Breast epithelium (tissue), 4 donors: ENCODE measurements at regions not wholly inside any gene's neighbourhood (a gene's known extent, or its start where the extent isn't known, plus 50 kb on each side); places are given as distances from the start of the nearest gene placed in this dataset.
"Not testable (repeated sequence)": the region's sequence is repeated elsewhere in the genome, so short reads cannot be mapped to it uniquely, and the experiment has no call there.

Experiments used
- DNase-seq, 2 donors: peaks; one replicate each; pipeline ENCODE4 v3.0.0-alpha.2; 2019; ENCODE audit warnings: low spot score in 2 of 2
- H3K27ac ChIP-seq, 2 donors: fragments of 200-600 bp; sonication (generic) in 1 of 2; one replicate each; pipeline ENCODE4 v1.5.1; 2016 to 2019; ENCODE audit warnings: mild to moderate bottlenecking in 1 of 2
- H3K27me3 ChIP-seq, 2 donors: fragments of 200-600 bp; sonication (generic) in 1 of 2; one replicate each; pipeline versions ENCODE4 v1.5.1 to v1.6.0; 2017 to 2019; ENCODE audit warnings: control low read depth in 1 of 2, mild to moderate bottlenecking in 1 of 2
- H3K36me3 ChIP-seq: fragments of 200-600 bp; one replicate; pipeline ENCODE4 v1.5.1; 2019
- H3K4me1 ChIP-seq, 2 donors: fragments of 200-600 bp; sonication (generic); one replicate each; pipeline ENCODE4 v1.5.1; 2016 to 2019; ENCODE audit warnings: control low read depth in 1 of 2
- H3K4me3 ChIP-seq, 3 donors: fragments of 200-600 bp; sonication (generic); 1 replicate in 2 of 3; 2 replicates in 1 of 3; pipeline ENCODE4 v1.5.1; 2016 to 2019; ENCODE audit warnings: mild to moderate bottlenecking in 3 of 3, moderate library complexity in 2 of 3
- H3K9me3 ChIP-seq, 2 donors: fragments of 200-600 bp; sonication (generic) in 1 of 2; one replicate each; pipeline ENCODE4 v1.5.1; 2016 to 2019; ENCODE audit warnings: control low read depth in 1 of 2
- CTCF ChIP-seq, 3 donors: fragments of 450-650 bp; IDR thresholded peaks; one replicate each; pipeline ENCODE4 v1.5.1; 2016 to 2017; ENCODE audit warnings: antibody characterized with exemption in 3 of 3, mild to moderate bottlenecking in 3 of 3, moderate library complexity in 3 of 3
- POLR2A ChIP-seq: fragments of 450-650 bp; IDR thresholded peaks from one replicate; pipeline ENCODE4 v1.6.1; 2016; ENCODE audit warnings: antibody characterized with exemption, mild to moderate bottlenecking, moderate library complexity
- POLR2AphosphoS5 ChIP-seq, 3 donors: sonication (generic); formaldehyde crosslinking; IDR thresholded peaks; one replicate each; pipeline ENCODE4 v1.6.1; 2017; ENCODE audit warnings: antibody characterized with exemption in 3 of 3
- intact Hi-C: fragments of 100-400 bp; cut with DNase I; formaldehyde crosslinking; loops from one replicate; pipeline ENCODE4 v1.15.1; 2023; ENCODE audit warnings: low total_unique reads

GRCh38 chr4:43619219-43619618 lies 726.7 kb downstream of the GRXCR1 start:
- no peak for DNase-seq
- Histone ChIP-seq H3K27ac (no peak overlapping the region), H3K4me3 (no peak overlapping the region), H3K27me3 (no peaks in the 10 kb centered on the region), H3K9me3 (peaks cover 0 to 7% of the 10 kb centered on the region in 2 donors), H3K4me1 (no peaks in the 10 kb centered on the region), H3K36me3 (no peaks in the 10 kb centered on the region)
- intact Hi-C loops: no loop called here
- TF ChIP-seq CTCF (IDR thresholded peaks at IDR 0.05) (no peak), POLR2A (no peak), POLR2AphosphoS5 (IDR thresholded peaks at IDR 0.05) (no peak)

- H3K36me3 ChIP-seq, H3K27ac ChIP-seq, intact Hi-C loops, DNase-seq, H3K4me1 ChIP-seq, H3K4me3 ChIP-seq, H3K27me3 ChIP-seq: not testable (repeated sequence)
- peaks cover 6 to 15% of the 10 kb centered on the region in 2 donors for H3K9me3 ChIP-seq
These were observed 745.4 kb downstream of the GRXCR1 start for GRCh38 chr4:43637893-43638292.

DNA sequence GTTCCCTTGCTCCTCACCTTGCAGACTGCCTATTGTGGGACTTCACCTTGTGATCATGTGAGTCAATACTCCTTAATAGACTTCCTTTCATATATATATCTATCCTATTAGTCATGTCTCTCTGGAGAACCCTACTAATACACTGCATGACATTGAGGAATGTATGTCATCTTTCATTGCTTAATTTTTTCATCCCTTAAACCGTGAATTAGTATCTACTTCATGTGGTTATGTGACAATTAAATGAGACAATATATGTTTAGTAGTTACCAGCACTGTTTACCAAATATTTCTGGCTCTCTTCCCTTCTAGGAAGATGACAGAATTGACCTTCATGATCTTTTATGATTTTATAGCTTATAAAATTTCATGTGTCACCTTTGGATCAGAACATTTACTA lies 759.5 kb downstream of the GRXCR1 start:
- Histone ChIP-seq H3K9me3 (no peaks in the 10 kb centered on the region), H3K36me3 (no peaks in the 10 kb centered on the region), H3K27me3 (no peaks in the 10 kb centered on the region), H3K4me3 (no peak overlapping the region), H3K27ac (no peak overlapping the region), H3K4me1 (no peaks in the 10 kb centered on the region)
- intact Hi-C loops: no loop called here
- DNase-seq: no peak
- TF ChIP-seq CTCF (IDR thresholded peaks at IDR 0.05) (no peak), POLR2A (no peak), POLR2AphosphoS5 (IDR thresholded peaks at IDR 0.05) (no peak)

DNA sequence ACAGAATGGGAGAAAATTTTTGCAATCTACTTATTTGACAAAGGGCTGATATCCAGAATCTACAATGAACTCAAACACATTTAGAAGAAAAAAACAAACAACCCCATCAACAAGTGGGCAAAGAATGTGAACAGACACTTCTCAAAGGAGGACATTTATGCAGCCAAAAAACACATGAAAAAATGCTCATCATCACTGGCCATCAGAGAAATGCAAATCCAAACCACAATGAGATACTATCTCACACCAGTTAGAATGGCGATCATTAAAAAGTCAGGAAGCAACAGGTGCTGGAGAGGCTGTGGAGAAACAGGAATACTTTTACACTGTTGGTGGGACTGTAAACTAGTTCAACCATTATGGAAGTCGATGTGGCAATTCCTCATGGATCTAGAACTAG lies 767.0 kb downstream of the GRXCR1 start:
- H3K4me1 ChIP-seq, H3K27ac ChIP-seq, H3K9me3 ChIP-seq, H3K27me3 ChIP-seq, intact Hi-C loops, H3K36me3 ChIP-seq, H3K4me3 ChIP-seq, DNase-seq: not testable (repeated sequence)

DNA sequence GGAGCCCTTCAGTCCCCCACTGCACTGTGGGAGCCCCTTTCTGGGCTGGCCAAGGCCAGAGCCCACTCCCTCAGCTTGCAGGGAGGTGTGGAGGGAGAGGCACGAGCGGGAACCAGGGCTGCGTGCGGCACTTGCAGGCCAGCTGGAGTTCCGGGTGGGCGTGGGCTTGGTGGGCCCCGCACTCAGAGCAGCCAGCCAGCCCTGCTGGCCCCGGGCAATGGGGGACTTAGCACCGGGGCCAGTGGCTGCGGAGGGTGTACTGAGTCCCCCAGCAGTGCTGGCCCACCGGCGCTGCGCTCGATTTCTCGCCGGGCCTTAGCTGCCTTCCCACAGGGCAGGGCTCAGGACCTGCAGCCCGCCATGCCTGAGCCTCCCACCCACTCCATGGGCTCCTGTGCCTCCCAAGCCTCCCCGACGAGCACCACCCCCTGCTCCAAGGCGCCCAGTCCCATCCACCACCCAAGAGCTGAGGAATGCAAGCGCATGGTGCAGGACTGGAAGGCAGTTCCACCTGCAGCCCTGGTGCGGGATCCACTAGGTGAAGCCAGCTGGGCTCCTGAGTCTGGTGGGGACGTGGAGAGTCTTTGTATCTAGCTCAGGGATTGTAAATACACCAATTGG lies 776.2 kb downstream of the KCTD8 start:
- H3K27me3 ChIP-seq, H3K4me3 ChIP-seq, H3K36me3 ChIP-seq, intact Hi-C loops, H3K27ac ChIP-seq, DNase-seq, H3K4me1 ChIP-seq: not testable (repeated sequence)
- H3K9me3 ChIP-seq: peaks cover 5 to 19% of the 10 kb centered on the region in 2 donors

GRCh38 chr4:43680421-43680820 lies 768.2 kb downstream of the KCTD8 start:
- Histone ChIP-seq H3K9me3 (no peaks in the 10 kb centered on the region), H3K4me1 (no peaks in the 10 kb centered on the region), H3K27ac (no peak overlapping the region), H3K27me3 (no peaks in the 10 kb centered on the region), H3K36me3 (no peaks in the 10 kb centered on the region), H3K4me3 (no peak overlapping the region)
- TF ChIP-seq CTCF (IDR thresholded peaks at IDR 0.05) (no peak), POLR2AphosphoS5 (IDR thresholded peaks at IDR 0.05) (no peak), POLR2A (no peak)
- intact Hi-C loops: no loop called here
- no peak for DNase-seq

DNA sequence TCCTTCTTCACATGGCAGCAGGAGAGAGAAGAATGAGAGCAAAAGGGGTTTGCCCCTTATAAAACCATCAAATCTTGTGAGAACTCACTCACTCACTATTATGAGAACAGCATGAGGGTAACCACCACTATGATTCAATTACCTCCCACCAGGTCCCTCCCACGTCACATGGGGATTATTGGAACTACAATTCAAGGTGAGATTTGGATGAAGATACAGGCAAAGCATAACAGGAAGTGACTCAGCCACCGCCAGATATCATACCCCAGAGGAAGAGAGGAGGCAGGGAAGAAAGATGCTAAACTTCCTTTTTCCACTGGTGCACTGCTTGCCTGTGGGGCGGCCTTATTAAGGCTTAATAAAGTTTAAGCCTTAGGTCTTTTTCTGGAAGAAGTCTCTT lies 766.1 kb downstream of the KCTD8 start:
- H3K27ac ChIP-seq: no peak overlapping the region
- intact Hi-C loops: no loop called here
- no peaks in the 10 kb centered on the region for H3K4me1 ChIP-seq
- no peaks in the 10 kb centered on the region for H3K36me3 ChIP-seq
- no peak for TF ChIP-seq POLR2A
- no peak for TF ChIP-seq CTCF (IDR thresholded peaks at IDR 0.05)
- no peak for TF ChIP-seq POLR2AphosphoS5 (IDR thresholded peaks at IDR 0.05)
- no peaks in the 10 kb centered on the region for H3K9me3 ChIP-seq
- DNase-seq: no peak
- H3K27me3 ChIP-seq: no peaks in the 10 kb centered on the region
- H3K4me3 ChIP-seq: no peak overlapping the region
